ENCODE measurements at regions not wholly inside any gene's neighbourhood (a gene's known extent, or its start where the extent isn't known, plus 50 kb on each side); places are given as distances from the start of the nearest gene placed in this dataset.

DNA sequence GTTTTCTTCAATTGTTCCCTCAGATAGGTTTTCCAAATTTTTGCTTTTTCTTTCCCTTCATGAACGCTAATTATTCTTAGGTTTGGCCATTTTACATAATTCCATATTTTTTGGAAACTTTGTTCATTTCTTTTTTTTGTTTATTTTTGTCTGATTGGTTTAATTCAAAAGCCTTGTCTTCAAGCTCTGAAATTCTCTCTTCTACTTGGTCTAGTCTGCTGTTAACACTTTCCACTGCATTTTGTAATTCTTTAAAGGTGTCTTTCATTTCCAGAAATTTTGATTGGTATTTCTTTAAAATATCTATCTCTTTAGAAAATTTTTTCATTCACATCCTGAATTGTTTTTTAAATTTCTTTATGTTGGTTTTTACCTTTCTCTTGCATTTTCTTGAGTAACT lies 63.9 kb upstream of the VLDLR start (continued):
- TF ChIP-seq, protein P1, sequence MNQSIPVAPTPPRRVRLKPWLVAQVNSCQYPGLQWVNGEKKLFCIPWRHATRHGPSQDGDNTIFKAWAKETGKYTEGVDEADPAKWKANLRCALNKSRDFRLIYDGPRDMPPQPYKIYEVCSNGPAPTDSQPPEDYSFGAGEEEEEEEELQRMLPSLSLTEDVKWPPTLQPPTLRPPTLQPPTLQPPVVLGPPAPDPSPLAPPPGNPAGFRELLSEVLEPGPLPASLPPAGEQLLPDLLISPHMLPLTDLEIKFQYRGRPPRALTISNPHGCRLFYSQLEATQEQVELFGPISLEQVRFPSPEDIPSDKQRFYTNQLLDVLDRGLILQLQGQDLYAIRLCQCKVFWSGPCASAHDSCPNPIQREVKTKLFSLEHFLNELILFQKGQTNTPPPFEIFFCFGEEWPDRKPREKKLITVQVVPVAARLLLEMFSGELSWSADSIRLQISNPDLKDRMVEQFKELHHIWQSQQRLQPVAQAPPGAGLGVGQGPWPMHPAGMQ (IDR thresholded peaks at IDR 0.05; ENCODE audit: borderline replicate concordance), result no peak
- no peak for TF ChIP-seq SIN3A (IDR thresholded peaks at IDR 0.05; ENCODE audit: low read depth, low read length)

- H3K4me3 ChIP-seq, result no peak overlapping the region
- no peaks in the 10 kb centered on the region for H3K36me3 ChIP-seq (ENCODE audit: control insufficient read depth in 2 of 2, insufficient read depth in 2 of 2, low read length in 1 of 2)
- no peak for TF ChIP-seq FOXM1 (IDR thresholded peaks at IDR 0.05; ENCODE audit: low read depth, low read length)
- no peak for TF ChIP-seq ZNF622 (IDR thresholded peaks at IDR 0.05)
- TF ChIP-seq CHD2 (IDR thresholded peaks at IDR 0.05; ENCODE audit: borderline replicate concordance, low read depth, low read length), result no peak
- no peak for TF ChIP-seq ZSCAN29 (IDR thresholded peaks at IDR 0.05)
- TF ChIP-seq CBX3 (IDR thresholded peaks at IDR 0.05; ENCODE audit: borderline replicate concordance, low read depth), result no peak
- TF ChIP-seq IRF4 (IDR thresholded peaks at IDR 0.05; ENCODE audit: low read depth, low read length), result no peak
- no peak for TF ChIP-seq MEF2B (IDR thresholded peaks at IDR 0.05; ENCODE audit: partially characterized antibody, poor library complexity, severe bottlenecking)
- no peak for TF ChIP-seq NFYA (IDR thresholded peaks at IDR 0.05; ENCODE audit: borderline replicate concordance, low read depth, low read length)
- TF ChIP-seq IRF3 (IDR thresholded peaks at IDR 0.05), result no peak
- no peak for TF ChIP-seq EZH2 (IDR thresholded peaks at IDR 0.05; ENCODE audit: borderline replicate concordance, control insufficient read depth, low read depth, low read length)
- TF ChIP-seq LARP7 (IDR thresholded peaks at IDR 0.05), result no peak
- no peak for TF ChIP-seq PML (IDR thresholded peaks at IDR 0.05; ENCODE audit: low read length)
- no peak for TF ChIP-seq RELA (IDR thresholded peaks at IDR 0.05; ENCODE audit: borderline replicate concordance, partially characterized antibody)
- no peak for TF ChIP-seq HCFC1 (IDR thresholded peaks at IDR 0.05; ENCODE audit: low read length)
- FAIRE-seq (no peak), ATAC-seq (no peak), DNase-seq (ENCODE audit: low read depth, low spot score) (no peak)
- intact Hi-C loops (cut with micrococcal nuclease; ENCODE audit: unreplicated experiment) (no loop called here), in situ Hi-C loops (cut with MboI) (no loop called here)
- POLR2A ChIA-PET, result no interaction called here
- H3K9me3 ChIP-seq (replicated peaks; ENCODE audit: control insufficient read depth, insufficient read depth, low read length), result no peaks in the 10 kb centered on the region; the same call in 2 of the 3 replicates
- H3K79me2 ChIP-seq (ENCODE audit: control insufficient read depth, insufficient read depth, low read length), result no peaks in the 10 kb centered on the region
- RAD21 ChIA-PET (ENCODE audit: unreplicated experiment), result no interaction called here
- no peak overlapping the region for H3K4me2 ChIP-seq (ENCODE audit: control insufficient read depth, insufficient read depth)
- BruUV-seq (replicated peaks), result no TSS peak
- H2AFZ ChIP-seq (ENCODE audit: control insufficient read depth, low read depth, low read length), result no peak overlapping the region
- no peak overlapping the region for H3K9ac ChIP-seq (ENCODE audit: control insufficient read depth, insufficient read depth, low read length)
- no peak overlapping the region for H3K27ac ChIP-seq (ENCODE audit: control insufficient read depth, insufficient read depth)
- H3K27me3 ChIP-seq (replicated peaks in 1 of 2; ENCODE audit: control insufficient read depth in 2 of 2, insufficient read depth in 2 of 2, low read length in 1 of 2), result no peaks in the 10 kb centered on the region
- SMC1A ChIA-PET (ENCODE audit: uncharacterized antibody, unreplicated experiment), result no interaction called here
- CTCF ChIA-PET, result no interaction called here
- WGBS (ENCODE audit: insufficient coverage, insufficient replicate concordance, low lambda C conversion rate, missing lambda C conversion rate), result 43% methylated on average over 5 of the region's 5 CpGs
- H3K4me1 ChIP-seq (ENCODE audit: control insufficient read depth, insufficient read depth, low read length), result no peaks in the 10 kb centered on the region
- no peaks in the 10 kb centered on the region for H4K20me1 ChIP-seq (ENCODE audit: control insufficient read depth, insufficient read depth)
Observed at GRCh38 chr9:2559192-2560152, 62.1 kb upstream of the VLDLR start.
